NOMO-1 treated with dmso at 0.1 percent for 144 hours (cell line): ENCODE measurements at regions not wholly inside any gene's neighbourhood (a gene's known extent, or its start where the extent isn't known, plus 50 kb on each side); places are given as distances from the start of the nearest gene placed in this dataset.

Experiments
- DNase-seq: peaks from one replicate; lab custom pipeline; 2025; ENCODE audit not compliant: unreplicated experiment; lab: John Stamatoyannopoulos, UW

DNA sequence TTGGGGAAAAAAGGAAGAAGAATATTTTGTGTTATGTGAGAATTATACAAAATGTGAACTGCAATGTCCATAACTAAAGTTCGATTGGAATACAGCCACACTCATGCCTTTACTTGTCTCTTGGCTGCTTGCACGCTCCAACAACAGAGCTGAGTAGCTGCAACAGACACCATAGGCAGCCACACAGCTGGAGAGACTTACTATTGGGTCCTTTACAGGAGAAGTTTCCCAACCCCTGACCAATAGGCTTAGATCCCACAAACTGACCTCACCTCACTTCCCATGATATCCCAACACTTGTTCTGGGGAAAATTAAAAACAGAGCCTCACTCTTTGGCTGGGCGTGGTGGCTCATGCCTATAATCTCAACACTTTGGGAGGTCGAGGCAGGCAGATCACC lies 213.8 kb downstream of the SH3BP4 start:
- DNase-seq: no peak

GRCh38 chr2:235168174-235168979 lies 216.6 kb downstream of the SH3BP4 start:
- DNase-seq: no peak

DNA sequence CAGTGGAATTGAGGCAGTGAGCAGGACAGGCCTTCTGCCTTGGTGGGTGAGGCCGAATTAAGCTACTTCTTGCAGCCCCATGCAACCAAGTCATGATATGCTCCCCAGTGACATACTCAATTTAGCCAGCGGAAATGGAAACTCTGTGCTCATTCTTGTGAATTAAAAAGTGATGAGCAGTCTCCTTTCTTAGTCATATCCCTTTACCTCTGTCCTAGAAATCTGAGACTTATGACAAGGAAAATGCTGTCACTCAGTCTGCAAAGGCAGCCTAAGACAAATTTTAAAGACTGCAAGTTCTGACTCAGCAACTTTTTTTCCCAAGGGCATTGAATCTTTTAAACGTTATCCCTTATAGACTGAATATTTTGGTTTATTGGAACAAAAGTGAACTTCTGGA lies 218.2 kb downstream of the SH3BP4 start:
- no peak for DNase-seq

DNA sequence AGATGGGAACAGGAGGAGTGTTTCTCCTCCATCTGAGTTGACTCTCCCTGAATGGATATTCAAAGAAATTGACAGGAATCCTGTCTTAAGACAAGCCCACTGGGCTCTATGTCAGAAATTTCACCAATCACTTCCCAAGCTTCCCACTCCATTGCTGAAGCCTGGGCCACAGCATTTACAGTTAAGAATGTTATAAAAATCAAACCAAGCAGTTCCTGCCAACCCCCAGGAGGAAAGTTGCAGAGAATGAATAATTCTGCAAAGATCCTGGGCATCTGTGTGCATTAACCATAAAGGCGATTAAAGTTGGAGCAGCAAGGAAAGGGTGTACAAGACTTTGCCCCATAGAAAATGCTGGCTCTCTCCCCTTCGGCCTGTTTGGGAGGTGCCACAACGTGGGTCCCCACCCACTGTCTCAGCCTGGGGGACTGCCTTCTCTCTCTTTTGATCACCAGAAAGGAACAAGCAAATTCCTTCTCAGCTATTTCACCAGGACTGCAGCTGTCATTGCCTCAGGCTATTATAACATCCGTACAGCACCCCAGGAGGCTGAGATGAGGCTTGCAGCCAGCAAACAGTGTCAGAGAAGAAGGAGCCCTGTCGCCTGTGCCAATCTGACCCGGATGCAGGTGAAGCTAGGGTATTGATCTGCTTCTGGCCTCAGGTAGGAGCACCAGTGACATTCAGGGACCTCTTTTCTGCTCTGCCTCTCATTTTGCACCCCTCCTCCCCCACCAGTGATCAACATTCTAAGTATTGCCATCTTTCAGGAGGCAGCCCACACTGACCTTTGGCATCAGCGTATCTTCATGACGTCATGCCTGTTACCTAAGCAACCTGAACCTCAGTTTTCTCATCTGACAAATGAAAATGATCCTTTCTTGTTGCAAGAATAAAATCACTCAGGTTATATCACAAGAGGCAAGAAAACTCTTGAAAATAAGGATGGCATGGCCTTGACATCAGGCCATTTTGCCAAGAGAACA lies 219.0 kb downstream of the SH3BP4 start:
- DNase-seq: no peak

GRCh38 chr2:235171550-235172031 lies 219.8 kb downstream of the SH3BP4 start:
- no peak for DNase-seq

- no peak for DNase-seq
Observed at GRCh38 chr2:235180642-235181041, 228.8 kb downstream of the SH3BP4 start.

DNA sequence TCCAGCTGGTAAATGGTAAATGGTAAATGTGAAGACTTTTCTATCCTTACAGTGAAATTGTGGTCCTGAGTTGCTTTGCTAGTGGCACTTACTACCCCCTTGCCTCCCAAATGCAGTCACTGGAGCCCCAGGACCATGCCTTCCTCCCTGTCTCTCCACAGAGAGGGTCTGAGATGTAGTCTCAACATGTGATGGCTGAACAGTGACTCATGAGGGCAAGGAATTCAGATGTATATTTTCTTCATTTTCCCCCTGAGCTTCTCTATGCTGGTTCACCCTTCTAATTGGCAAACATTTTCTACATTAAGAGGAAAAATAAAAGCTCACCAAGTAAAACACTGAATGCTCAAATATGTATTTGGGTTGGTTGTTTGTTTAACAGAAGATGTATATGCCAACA lies 232.0 kb downstream of the SH3BP4 start:
- DNase-seq: no peak

DNA sequence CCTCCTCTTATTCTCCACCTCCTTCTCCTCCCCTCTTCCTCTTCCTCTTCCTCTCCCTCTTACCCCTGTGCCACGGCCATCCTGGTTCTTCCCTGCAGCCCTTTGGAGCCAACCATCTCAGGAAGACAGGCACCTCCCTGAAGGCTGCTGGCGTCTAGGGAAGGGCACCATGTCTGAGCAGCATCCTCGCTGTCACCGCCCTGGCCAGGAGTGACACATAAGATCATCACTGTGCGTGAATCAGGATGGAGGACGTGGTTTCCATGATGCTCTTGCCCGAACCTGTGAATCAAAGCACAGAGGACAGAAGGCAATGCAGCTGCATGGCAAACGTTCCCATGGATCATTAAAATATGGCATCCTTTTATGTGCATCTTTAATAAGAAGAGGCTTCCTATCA lies 236.0 kb downstream of the SH3BP4 start:
- no peak for DNase-seq

DNA sequence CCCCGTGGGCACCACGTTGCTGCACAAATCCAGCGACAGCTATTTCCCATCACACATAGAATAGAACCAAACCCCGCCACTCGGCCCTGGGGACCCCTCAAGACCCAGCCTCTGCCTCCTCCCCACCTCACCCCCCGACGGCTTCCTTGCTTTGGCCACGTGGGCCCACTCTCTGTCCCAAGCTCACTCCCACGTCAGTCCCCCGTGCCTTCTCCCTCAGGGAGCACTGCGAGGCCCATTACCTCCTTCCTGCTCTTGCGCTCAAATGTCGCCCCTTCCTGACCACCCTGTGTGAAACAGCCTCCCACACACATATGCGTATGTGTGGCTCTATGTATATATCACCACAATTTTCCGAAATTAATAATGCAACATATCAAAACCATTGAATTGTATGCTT lies 239.7 kb downstream of the SH3BP4 start:
- DNase-seq: no peak

- DNase-seq: no peak
Observed at GRCh38 chr2:235191978-235192377, 240.2 kb downstream of the SH3BP4 start.

DNA sequence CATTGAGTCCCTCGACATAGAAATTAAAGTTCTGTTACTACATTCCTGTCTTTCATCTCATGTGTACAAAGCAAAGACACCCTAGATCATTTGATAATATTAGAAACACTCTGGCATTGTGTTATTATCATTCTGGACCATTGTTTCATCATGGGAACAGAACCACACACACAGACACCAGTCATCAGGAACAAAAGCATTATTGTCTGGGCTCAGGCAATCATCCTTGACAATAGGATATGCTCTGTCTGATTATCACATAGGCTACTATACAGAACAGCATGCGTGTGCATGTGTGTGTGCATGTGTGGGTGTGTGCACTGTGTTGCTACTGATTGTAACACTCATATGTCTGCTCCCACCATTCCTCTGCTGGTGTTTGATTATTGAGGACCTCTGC lies 242.5 kb downstream of the SH3BP4 start:
- no peak for DNase-seq

GRCh38 chr2:235194836-235195235 lies 243.0 kb downstream of the SH3BP4 start:
- no peak for DNase-seq

DNA sequence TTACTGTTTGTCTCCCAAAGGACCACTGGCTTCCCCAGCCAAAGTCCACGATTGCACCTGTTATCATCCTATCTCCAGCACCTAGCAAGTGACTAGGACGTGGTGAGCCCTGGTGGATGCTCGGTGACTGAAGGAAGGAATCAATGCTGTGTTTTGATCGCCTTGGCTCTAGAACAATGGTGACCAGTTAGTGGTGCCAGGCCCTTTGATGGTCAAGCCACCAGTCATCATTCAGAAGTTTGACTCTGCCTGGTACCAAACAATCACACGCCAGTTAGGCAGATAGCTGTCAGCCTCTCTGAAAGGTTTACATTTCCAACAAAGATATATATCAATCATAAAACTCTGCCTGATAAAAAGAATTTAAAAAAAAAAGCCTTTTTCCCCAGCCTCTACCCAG lies 244.1 kb downstream of the SH3BP4 start:
- no peak for DNase-seq

DNA sequence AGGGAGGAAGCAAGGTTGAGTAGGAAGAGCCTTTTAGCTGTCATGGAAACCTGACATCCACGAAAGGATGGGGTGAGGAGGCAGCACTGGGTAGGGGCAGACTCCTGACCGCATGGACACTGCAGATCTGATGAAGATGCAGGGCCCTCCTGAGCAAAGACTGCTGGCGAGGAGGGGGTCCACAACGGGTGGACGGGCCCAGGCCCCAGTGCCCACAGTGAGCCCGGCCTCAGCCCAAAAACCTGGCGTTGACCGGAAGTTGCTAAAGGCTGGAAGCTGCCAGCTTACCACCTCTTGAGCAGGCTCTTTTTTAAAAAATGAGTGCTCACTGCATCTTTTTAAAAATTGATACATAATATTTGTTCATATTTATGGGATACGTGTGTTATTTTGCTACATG lies 247.3 kb downstream of the SH3BP4 start:
- no peak for DNase-seq

- no peak for DNase-seq
Observed at GRCh38 chr2:235200216-235200615, 248.4 kb downstream of the SH3BP4 start.

DNA sequence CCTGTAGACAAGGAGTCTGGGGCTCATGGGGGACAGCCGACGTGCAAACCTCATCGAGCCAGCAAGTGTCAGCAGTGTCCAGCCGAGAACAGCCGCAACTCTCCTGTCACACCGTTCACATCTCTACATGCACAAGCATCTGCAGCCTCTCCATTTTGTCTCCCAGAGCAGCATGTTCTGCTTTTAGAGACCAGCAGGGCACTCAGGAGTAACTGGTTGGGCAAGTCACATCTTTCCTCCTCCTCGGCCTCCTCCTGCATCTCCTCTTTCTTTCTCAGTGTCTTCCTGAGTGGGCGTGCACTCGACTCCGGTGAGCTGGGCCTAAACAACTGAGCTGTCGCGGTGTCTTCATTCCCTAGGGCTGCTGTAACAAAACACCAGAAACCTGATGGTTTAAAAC lies 249.9 kb downstream of the SH3BP4 start:
- no peak for DNase-seq

- no peak for DNase-seq
Observed at GRCh38 chr2:235204948-235205347, 253.1 kb downstream of the SH3BP4 start.

- no peak for DNase-seq
Observed at GRCh38 chr2:235206399-235206798, 254.6 kb downstream of the SH3BP4 start.

- DNase-seq: no peak
Observed at GRCh38 chr2:235206980-235207579, 255.3 kb downstream of the SH3BP4 start.

- no peak for DNase-seq
Observed at GRCh38 chr2:235211056-235211455, 259.2 kb downstream of the SH3BP4 start.

DNA sequence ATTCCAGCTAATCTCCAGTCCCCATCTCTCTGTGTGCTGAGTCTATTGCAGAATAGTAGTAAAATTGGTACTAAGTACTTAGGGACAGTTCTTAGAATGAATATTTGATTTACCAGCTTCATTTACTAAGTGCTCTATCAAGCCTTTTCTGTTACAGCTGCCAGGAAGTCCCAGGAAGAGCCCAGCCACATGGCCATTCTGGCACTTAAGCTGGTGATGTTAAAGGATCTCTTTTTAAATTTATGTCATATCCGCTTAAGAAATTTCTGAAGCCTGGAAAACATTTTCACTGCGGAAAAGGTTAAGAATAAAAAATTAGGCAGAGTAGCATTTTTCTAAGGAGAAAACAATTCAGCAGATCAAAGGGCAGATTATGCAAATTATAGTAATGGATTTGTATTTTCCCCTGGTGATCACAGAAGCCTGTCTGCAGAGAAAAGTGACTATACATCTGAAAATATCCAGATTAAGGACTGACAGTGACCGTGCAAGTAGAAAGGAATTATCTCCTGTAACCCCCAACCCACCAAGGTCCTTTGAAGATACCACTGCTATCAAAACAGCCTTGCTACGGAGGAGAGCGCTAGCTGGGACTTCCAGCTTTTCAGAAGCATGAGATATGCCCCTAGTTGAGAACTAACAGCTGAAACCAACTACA lies 260.8 kb downstream of the SH3BP4 start:
- no peak for DNase-seq
